GM12873 (cell line): ENCODE measurements at regions not wholly inside any gene's neighbourhood (a gene's known extent, or its start where the extent isn't known, plus 50 kb on each side); places are given as distances from the start of the nearest gene placed in this dataset.

Experiments used
- TF ChIP-seq, protein P1 (sequence below): IDR thresholded peaks from 2 replicates; pipeline ENCODE4 v1.5.1; 2012; ENCODE audit warnings: low read depth, mild to moderate bottlenecking, moderate library complexity, low read length, control low read depth; ENCODE audit not compliant: insufficient read depth; ENCODE audit errors: missing control alignments

DNA sequence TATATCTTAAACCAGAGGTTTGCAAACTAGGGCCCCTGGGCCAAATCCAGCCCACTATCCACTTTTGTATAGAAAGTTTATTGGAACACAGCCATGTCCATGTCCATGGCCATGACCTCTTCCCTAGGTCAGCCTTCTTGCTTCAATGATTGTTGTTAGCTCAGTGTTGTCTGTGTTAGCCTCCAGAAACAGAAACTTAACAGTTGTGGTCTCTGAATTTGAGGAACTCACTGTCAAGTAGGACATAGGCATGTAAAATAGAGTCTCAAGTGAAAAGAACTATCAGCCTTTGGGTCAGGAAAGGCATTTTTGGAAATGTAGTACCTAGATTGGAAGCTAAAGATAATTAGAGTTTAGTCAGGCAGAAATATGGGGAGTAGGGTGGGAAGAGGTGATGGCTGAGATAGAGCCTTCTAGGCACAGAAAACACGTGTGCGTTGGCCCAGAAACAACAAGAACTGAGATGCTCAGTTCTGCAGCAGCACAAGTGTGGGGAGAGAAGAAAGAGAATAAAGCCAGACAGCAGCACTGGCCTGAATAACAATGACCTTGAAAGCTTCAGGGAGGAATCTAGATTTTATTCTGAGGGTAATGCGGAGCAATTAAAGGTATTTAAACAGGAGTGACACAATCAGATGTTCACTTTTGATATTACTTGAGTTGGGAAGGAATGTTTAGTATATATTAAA, 87.0 kb upstream of the OLIG3 start:
- TF ChIP-seq, protein P1, sequence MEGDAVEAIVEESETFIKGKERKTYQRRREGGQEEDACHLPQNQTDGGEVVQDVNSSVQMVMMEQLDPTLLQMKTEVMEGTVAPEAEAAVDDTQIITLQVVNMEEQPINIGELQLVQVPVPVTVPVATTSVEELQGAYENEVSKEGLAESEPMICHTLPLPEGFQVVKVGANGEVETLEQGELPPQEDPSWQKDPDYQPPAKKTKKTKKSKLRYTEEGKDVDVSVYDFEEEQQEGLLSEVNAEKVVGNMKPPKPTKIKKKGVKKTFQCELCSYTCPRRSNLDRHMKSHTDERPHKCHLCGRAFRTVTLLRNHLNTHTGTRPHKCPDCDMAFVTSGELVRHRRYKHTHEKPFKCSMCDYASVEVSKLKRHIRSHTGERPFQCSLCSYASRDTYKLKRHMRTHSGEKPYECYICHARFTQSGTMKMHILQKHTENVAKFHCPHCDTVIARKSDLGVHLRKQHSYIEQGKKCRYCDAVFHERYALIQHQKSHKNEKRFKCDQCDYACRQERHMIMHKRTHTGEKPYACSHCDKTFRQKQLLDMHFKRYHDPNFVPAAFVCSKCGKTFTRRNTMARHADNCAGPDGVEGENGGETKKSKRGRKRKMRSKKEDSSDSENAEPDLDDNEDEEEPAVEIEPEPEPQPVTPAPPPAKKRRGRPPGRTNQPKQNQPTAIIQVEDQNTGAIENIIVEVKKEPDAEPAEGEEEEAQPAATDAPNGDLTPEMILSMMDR: no peak

DNA sequence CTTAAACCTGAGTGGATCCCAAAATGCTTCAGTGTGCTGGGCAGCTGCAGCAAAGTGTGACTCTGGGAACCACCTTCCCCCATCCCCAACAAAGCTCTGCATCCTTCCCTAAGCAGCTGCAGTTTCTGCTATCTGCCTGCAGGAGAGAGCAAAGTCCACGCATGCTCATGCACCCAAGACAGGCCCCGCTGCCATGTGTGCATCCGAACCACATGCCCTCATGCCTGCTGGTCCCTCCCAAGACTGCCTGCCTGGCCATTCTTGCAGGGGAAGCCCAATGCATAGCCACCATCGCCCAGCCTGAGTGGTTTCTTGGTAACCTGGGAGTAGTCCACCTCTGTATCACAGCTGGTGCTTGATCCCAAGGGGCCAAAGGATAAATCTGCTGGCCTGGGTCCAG, 94.3 kb upstream of the OLIG3 start:
- TF ChIP-seq, protein P1: peak; percentile 19

- TF ChIP-seq, protein P1: peak; percentile 91
Measured at GRCh38 chr6:137589067-137589848, 95.1 kb upstream of the OLIG3 start.

DNA sequence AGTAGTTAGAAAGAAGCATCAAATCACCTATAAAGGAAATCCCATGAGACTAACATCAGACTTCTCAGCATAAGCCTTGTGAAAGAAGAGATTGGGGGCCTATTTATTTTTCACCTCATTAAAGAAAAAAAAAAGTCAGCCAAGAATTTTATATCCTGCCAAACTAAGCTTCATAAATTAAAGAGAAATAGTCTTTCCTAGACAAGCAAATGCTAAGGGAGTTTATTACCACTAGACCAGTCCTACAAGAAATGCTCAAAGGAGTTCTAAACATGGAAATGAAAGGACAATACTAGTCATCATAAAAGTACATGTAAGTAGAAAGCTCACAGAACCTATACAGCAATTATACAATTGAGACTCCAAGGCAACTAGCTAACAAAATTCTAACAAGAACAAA, 96.5 kb upstream of the OLIG3 start:
- TF ChIP-seq, protein P1: no peak

DNA sequence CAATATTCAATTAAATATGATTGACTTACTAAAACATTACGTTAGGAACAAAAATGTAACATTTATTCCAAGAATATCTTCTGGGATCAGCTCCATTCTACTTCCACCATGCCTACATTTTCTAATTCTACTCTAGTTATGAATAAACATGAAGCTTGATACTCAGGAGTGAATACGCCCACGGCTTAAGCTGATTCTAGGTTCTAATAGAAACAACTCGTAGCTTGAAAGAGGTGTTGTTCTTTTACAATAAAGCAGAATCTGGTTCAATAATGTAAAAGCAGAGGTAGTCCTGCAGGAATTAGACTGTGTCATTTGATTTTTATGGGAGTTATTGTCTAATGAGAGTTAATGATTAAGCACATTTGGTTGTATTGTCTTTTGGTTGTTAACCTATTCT, 107.3 kb upstream of the OLIG3 start:
- TF ChIP-seq, protein P1: no peak

DNA sequence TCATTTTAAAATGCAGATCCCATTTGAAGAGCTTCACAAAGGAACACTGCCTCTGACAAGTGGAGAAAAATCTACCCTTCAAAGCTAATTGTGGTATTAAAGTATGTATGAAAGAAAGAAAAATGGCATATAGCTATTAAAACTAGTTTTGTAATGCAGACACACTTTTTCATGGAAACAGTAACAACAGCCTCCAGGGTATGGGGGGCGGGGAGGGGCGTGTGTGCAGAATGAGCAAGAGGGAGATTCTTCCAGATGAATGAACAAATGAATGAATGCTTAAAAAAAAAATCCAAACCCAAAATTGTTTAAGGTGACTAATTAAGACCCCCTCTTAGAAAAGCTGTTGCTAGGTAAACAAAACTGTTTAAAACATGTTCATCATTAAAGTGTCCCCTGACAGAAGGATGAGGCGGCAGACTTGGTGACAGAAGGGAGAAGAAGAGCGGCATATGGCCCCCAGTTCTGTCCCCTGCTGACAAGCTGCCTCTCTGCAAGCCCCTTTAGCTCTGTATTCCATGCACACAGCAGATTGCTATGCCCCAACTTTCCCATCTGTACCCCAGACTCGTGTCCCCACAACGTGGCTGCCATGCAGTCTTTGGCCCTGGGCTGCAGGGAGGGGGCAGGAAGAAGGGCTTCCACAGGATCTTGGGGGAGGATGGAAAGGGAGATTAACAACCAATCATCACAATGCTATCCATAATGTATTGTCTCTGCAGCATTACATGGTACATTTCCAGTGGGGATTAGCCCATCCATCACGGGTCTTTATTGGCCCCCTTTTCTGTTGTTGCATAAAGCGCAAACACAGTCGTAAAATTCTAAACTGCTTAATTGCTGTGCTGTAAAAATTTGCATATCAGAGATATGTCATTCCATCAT, 108.4 kb upstream of the OLIG3 start:
- TF ChIP-seq, protein P1: no peak

GRCh38 chr6:137610702-137611101, 116.5 kb upstream of the OLIG3 start:
- TF ChIP-seq, protein P1: no peak
